DOHH2 (cell line): ENCODE measurements at regions not wholly inside any gene's neighbourhood (a gene's known extent, or its start where the extent isn't known, plus 50 kb on each side); places are given as distances from the start of the nearest gene placed in this dataset.

ENCODE experiments used
- H3F3A ChIP-seq: fragments of 200-600 bp; sonication (generic), shearing (Covaris generic); 2 replicates; pipeline ENCODE4 v1.6.0; 2016; ENCODE audit warnings: antibody characterized with exemption, mild to moderate bottlenecking; ENCODE audit not compliant: control insufficient read depth, insufficient read depth
- H3K27ac ChIP-seq: fragments of 200-600 bp; sonication (generic); 2 replicates; pipeline ENCODE4 v1.5.1; 2014; ENCODE audit warnings: low read depth, mild to moderate bottlenecking, low read length, moderate library complexity
- H3K27me3 ChIP-seq: fragments of 200-600 bp; sonication (generic); 2 replicates; pipeline ENCODE4 v1.6.1; 2014; ENCODE audit warnings: mild to moderate bottlenecking, low read length, mixed read lengths; ENCODE audit not compliant: control insufficient read depth
- H3K36me3 ChIP-seq: fragments of 200-600 bp; sonication (generic); 2 replicates; pipeline ENCODE4 v1.6.1; 2014; ENCODE audit warnings: mild to moderate bottlenecking, low read length, moderate library complexity, mixed read lengths; ENCODE audit not compliant: control insufficient read depth
- H3K4me1 ChIP-seq: fragments of 200-600 bp; sonication (generic); 2 replicates; pipeline ENCODE4 v1.6.1; 2014; ENCODE audit warnings: mild to moderate bottlenecking, low read length, mixed read lengths; ENCODE audit not compliant: control insufficient read depth
- H3K4me2 ChIP-seq: fragments of 200-600 bp; sonication (generic); 2 replicates; pipeline ENCODE4 v1.6.0; 2014; ENCODE audit warnings: mild to moderate bottlenecking, low read length, moderate library complexity
- H3K4me3 ChIP-seq: fragments of 200-600 bp; sonication (generic); 2 replicates; pipeline ENCODE4 v1.5.1; 2014; ENCODE audit warnings: mild to moderate bottlenecking, low read length, mixed read lengths
- H3K79me2 ChIP-seq: fragments of 200-600 bp; sonication (generic); 2 replicates; pipeline ENCODE4 v1.6.1; 2014; ENCODE audit warnings: mild to moderate bottlenecking, low read length, mixed read lengths; ENCODE audit not compliant: control insufficient read depth
- H3K9me2 ChIP-seq: fragments of 200-600 bp; sonication (generic); replicated peaks from 2 replicates; pipeline ENCODE4 v1.6.1; 2014; ENCODE audit warnings: mild to moderate bottlenecking, low read length, mixed read lengths; ENCODE audit not compliant: control insufficient read depth
- H3K9me3 ChIP-seq: fragments of 200-600 bp; sonication (generic); 2 replicates; pipeline ENCODE4 v1.6.1; 2014; ENCODE audit warnings: antibody characterized with exemption, low read length, mixed read lengths; ENCODE audit not compliant: control insufficient read depth, insufficient read depth
- H4K20me1 ChIP-seq: fragments of 200-600 bp; sonication (generic); 2 replicates; pipeline ENCODE4 v1.6.0; 2014; ENCODE audit warnings: low read depth, mild to moderate bottlenecking, antibody characterized with exemption, low read length, moderate library complexity; ENCODE audit not compliant: control insufficient read depth, insufficient read depth
- EZH2phosphoT487 ChIP-seq: fragments of 200-600 bp; sonication (generic); IDR thresholded peaks from 2 replicates; pipeline ENCODE4 v1.6.1; 2017; ENCODE audit warnings: borderline replicate concordance, mild to moderate bottlenecking, antibody characterized with exemption, low read length, moderate library complexity, mixed read lengths
- TF ChIP-seq, protein P1 (sequence below): fragments of 200-600 bp; sonication (generic); IDR thresholded peaks from one replicate; pipeline ENCODE4 v1.5.1; 2014; ENCODE audit warnings: antibody characterized with exemption, mild to moderate bottlenecking, low read depth, low read length; ENCODE audit not compliant: poor library complexity, severe bottlenecking

GRCh38 chr7:18295781-18296423 is 199.6 kb upstream of the HDAC9 start:
- Histone ChIP-seq H3K4me1 (no peaks in the 10 kb centered on the region), H3K79me2 (no peaks in the 10 kb centered on the region), H3K9me2 (no peaks in the 10 kb centered on the region), H3K9me3 (no peaks in the 10 kb centered on the region), H3K27ac (no peak overlapping the region), H3K4me2 (no peak overlapping the region), H3K4me3 (no peak overlapping the region), H3F3A (no peaks in the 10 kb centered on the region), H4K20me1 (no peaks in the 10 kb centered on the region), H3K36me3 (no peaks in the 10 kb centered on the region), H3K27me3 (peaks cover 16% of the 10 kb centered on the region)
- TF ChIP-seq, protein P1, sequence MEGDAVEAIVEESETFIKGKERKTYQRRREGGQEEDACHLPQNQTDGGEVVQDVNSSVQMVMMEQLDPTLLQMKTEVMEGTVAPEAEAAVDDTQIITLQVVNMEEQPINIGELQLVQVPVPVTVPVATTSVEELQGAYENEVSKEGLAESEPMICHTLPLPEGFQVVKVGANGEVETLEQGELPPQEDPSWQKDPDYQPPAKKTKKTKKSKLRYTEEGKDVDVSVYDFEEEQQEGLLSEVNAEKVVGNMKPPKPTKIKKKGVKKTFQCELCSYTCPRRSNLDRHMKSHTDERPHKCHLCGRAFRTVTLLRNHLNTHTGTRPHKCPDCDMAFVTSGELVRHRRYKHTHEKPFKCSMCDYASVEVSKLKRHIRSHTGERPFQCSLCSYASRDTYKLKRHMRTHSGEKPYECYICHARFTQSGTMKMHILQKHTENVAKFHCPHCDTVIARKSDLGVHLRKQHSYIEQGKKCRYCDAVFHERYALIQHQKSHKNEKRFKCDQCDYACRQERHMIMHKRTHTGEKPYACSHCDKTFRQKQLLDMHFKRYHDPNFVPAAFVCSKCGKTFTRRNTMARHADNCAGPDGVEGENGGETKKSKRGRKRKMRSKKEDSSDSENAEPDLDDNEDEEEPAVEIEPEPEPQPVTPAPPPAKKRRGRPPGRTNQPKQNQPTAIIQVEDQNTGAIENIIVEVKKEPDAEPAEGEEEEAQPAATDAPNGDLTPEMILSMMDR: no peak
- no peak for TF ChIP-seq EZH2phosphoT487

DNA sequence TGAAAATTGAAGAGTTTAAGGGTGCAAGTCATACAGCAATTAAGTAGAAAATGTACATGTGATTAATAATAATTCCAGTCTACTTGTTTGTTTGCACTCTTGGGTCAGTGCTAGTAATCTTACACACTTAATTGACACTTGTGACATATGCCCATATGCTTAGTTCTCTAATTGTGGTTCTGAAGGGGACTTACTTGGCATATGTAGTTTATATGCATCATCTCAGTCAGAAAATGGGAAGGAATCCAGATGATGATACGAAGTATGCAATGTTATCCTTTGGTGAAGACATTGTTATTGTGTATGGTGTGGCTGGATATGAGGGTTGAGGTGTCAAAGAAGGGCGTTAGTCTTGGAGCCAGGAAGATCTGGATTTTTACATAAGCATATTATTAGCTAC is 193.5 kb upstream of the HDAC9 start:
- no peaks in the 10 kb centered on the region for H3K9me2 ChIP-seq
- peaks cover 5% of the 10 kb centered on the region; the same call in 1 of the 2 replicates for H3K27me3 ChIP-seq
- no peaks in the 10 kb centered on the region for H3K79me2 ChIP-seq
- no peaks in the 10 kb centered on the region for H3F3A ChIP-seq
- TF ChIP-seq, protein P1: no peak
- no peak for TF ChIP-seq EZH2phosphoT487
- H4K20me1 ChIP-seq: no peaks in the 10 kb centered on the region
- H3K4me1 ChIP-seq: no peaks in the 10 kb centered on the region
- H3K36me3 ChIP-seq: no peaks in the 10 kb centered on the region
- no peaks in the 10 kb centered on the region for H3K9me3 ChIP-seq
- no peak overlapping the region for H3K4me2 ChIP-seq
- H3K27ac ChIP-seq: no peak overlapping the region
- no peak overlapping the region for H3K4me3 ChIP-seq

GRCh38 chr7:18305866-18306265 is 189.7 kb upstream of the HDAC9 start:
- TF ChIP-seq, protein P1: no peak
- TF ChIP-seq EZH2phosphoT487: no peak
- H3K4me3 ChIP-seq: no peak overlapping the region
- no peaks in the 10 kb centered on the region for H3K79me2 ChIP-seq
- H4K20me1 ChIP-seq: no peaks in the 10 kb centered on the region
- peaks cover 5% of the 10 kb centered on the region; the same call in 1 of the 2 replicates for H3K27me3 ChIP-seq
- no peaks in the 10 kb centered on the region for H3K4me1 ChIP-seq
- no peak overlapping the region for H3K27ac ChIP-seq
- H3K36me3 ChIP-seq: no peaks in the 10 kb centered on the region
- no peaks in the 10 kb centered on the region for H3K9me3 ChIP-seq
- no peak overlapping the region for H3K4me2 ChIP-seq
- H3F3A ChIP-seq: no peaks in the 10 kb centered on the region
- H3K9me2 ChIP-seq: no peaks in the 10 kb centered on the region
